ENCODE measurements at regions not wholly inside any gene's neighbourhood (a gene's known extent, or its start where the extent isn't known, plus 50 kb on each side); places are given as distances from the start of the nearest gene placed in this dataset.
"Not testable (repeated sequence)": the region's sequence is repeated elsewhere in the genome, so short reads cannot be mapped to it uniquely, and the experiment has no call there.

DNA sequence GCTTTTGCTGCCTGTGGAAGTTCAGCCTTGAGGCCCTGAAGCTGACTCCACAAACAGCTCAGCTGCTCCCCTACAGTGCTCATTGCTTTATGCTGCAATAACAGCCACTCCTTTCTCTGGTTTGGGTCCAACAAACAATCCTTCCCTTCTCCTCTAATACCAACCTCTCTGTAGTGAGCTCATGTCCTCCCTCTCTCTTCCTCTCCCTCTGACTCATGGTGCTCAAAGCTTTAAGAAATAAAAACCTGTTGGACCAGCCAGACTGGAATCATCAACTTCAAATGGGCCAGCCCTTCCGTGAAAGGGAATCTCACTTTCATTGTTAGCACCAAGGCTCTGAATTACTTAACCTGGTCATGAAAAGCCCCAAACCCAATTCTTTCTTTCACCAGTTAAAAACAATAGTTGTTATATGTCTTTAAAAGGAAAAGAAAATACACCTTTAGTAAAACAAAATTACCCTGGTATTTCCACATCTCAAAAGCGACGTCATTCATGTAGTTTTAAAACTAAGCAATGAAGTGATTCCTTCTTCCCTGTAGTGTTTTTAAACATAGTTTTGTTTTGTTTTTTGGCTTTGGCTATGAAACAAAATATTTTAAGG is 126.4 kb downstream of the DUSP6 start:
- DNase-seq = peak; percentile 49

- DNase-seq = peak; percentile 86
Measured at GRCh38 chr12:89225401-89225800, 126.9 kb downstream of the DUSP6 start.

DNA sequence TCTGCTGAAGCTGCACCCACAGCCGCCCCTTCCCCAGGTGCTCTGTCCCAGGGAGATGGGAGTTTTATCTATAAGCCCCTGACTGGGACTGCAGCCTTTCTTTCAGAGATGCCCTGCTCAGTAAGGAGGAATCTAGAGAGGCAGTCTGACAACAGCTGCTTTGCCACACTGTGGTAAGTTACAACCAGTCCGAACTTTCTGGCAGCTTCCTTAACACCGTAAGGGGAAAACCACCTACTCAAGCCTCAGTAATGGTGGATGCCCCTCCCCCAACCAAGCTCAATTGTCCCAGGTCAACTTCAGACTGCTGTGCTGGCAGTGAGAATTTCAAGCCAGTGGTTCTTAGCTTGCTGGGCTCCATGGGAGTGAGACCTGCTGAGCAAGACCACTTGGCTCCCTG is 129.7 kb downstream of the DUSP6 start:
- DNase-seq = not testable (repeated sequence)

DNA sequence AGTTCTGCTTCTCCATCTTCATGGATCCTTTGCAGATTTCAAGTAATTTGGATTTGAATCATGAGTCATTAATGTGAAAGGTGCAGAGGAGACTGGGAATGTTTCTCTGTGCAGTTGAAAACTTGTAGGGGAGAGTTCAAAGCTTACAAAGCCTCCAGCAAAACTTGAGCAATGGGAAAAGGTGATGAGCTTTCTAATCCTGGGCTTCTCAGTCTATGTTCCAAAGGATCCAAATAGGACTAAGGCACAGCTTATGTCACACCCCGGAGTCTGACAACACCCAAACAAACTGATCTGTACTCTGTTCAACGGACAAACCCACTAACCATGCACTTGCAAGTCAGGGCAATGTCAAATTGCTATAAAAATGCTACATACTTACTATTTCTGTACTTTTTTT is 134.8 kb downstream of the DUSP6 start:
- DNase-seq = no peak

DNA sequence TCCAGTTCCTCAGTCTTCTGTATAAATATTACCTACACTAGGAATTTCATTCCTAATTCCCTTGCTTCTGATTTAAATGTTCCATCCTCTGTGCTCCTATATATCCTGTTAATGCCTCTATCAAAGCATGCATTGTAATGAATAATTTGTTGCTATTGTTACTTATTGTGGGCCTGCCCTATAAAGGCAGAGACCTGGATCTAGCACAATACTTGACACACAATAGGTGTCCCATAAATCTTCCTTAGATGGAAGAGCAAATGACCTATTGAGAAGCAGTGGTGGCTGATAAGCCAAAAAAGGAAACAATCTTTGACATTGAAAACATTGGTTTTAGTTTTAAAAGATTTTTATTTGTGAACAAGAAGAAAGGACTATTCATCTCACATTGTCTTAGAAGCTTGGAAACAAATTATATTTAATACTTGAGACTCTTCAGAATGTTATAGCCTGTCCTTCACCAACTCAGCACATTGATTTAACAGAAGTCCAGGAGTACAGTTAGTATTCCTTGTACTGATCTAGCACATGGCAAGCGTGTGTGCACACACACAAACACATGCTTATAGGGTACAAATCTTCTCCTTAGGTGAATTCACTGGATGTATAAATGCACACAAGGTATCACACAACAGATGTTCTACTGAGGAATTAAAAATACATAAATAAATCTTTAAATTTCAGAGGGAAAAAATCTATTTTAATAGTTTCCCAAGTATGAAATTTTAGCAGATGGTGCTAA is 135.9 kb downstream of the DUSP6 start:
- DNase-seq = no peak

DNA sequence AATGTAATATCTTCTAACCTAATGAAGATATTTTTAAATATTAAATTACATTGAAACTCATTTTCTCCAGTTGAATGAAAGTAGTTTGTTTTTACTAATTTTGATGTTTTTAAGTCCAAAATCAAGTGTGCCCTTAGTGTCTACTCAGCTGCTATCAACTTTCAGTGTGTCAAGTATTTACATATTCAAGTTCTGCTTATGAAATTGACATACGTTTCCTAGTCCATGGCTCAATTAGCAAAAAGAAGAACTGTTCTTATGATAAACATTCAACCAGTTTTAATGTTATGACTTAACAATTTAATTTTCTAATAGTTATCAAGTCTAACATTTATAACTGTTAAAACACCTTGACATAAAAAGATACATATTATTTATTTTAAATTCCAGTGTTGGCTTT is 137.1 kb downstream of the DUSP6 start:
- DNase-seq = no peak

DNA sequence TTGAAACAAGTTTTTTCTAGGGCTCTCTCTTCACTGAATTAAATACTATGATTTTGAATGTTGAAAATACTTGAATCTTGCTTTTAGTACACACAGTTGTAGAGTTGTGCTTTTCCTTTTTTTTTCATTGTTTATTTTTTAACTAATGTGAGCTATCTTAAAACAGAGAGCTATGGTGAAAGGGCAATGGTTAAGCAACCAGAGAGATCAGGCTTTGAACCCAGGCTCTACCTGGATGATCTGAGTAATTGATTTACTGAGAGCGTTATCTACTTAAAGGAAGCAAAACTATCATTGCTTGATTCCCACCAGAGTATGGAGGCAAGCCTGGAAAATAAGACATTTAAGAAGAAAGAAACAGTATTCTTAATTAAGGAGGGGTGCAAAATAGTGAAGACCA is 138.6 kb downstream of the DUSP6 start:
- no peak for DNase-seq

- no peak for DNase-seq
Measured at GRCh38 chr12:89213139-89213538, 139.2 kb downstream of the DUSP6 start.

- DNase-seq = no peak
Measured at GRCh38 chr12:89212339-89212771, 139.9 kb downstream of the DUSP6 start.

- DNase-seq = no peak
Measured at GRCh38 chr12:89211456-89211855, 140.8 kb downstream of the DUSP6 start.

- DNase-seq = no peak
Measured at GRCh38 chr12:89210277-89210676, 142.0 kb downstream of the DUSP6 start.

- DNase-seq = no peak
Measured at GRCh38 chr12:89208661-89209096, 143.6 kb downstream of the DUSP6 start.

DNA sequence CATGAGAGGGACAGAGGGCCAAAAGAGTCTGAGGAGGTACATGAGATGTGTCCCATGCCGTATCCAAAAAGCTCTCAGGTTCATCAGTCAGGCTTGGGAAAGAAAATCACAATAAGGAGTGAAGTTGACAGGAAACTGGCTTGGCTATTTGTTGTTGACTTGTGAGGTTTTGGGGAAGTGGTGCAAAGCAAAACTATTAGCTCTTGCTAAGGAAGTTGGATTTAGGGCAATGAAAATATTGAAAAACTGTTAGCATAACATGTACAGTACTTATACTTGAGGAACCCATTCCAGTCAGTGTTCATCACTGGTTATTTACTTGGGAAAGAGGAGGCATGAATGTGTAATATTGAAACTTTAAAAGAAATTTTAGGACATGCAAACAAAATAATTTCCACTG is 145.9 kb downstream of the DUSP6 start:
- DNase-seq = no peak

- no peak for DNase-seq
Measured at GRCh38 chr12:89205517-89205916, 146.8 kb downstream of the DUSP6 start.

DNA sequence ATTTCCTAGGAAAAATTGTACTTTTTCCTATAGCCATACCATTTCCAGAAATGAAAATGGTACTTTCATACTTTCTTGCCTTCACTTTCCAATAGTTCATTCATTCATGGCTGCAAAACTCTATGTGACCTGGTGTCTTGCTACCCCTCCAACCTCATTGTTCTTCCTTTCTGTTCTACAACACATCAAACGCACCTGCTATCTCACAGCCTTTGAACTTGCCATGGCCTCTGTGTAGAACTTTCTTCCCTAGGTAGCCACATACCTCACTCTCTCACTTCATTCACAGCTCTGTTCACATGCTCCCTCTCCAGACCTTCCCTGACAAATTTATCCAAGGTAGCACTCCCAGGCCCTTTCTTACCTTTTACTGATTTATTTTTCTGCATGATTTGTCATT is 149.2 kb downstream of the DUSP6 start:
- DNase-seq = no peak

- no peak for DNase-seq
Measured at GRCh38 chr12:89200217-89200616, 152.1 kb downstream of the DUSP6 start.

DNA sequence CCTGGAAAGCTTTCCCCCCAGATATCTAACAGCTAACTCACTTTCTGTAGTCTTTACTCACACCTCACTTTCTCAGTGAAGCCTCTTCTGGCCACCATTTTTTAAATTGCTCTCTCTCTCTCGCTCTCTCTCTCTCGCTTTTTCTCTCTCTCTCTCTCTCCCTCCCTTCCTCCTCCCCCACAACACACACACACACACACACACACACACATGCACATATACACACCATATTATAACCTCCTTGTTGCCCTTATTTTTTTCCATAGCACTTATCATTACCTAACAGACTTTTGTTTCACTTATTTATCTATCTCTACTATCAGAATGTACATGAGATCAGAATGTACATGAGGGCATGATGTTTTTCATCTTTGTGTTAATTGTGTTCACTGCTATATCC is 156.8 kb downstream of the DUSP6 start:
- no peak for DNase-seq

DNA sequence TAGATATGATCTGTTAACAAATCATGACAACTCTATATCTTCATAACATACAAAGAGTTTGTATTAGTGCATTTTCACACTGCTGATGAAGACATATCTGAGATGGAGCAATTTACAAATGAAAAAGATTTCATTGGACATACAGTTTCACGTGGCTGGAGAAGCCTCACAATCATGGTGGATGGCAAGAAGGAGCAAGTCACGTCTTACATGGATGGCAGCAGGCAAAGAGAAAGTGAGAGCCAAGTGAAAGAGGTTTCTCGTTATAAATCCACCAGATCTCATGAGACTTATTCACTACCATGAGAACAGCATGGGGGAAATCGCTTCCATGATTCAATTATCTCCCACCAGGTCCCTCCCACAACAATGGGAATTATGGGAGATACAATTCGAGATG is 157.6 kb downstream of the DUSP6 start:
- no peak for DNase-seq

- DNase-seq = no peak
Measured at GRCh38 chr12:89192429-89192828, 159.9 kb downstream of the DUSP6 start.

GRCh38 chr12:89191597-89191996 is 160.7 kb downstream of the DUSP6 start:
- DNase-seq = not testable (repeated sequence)

DNA sequence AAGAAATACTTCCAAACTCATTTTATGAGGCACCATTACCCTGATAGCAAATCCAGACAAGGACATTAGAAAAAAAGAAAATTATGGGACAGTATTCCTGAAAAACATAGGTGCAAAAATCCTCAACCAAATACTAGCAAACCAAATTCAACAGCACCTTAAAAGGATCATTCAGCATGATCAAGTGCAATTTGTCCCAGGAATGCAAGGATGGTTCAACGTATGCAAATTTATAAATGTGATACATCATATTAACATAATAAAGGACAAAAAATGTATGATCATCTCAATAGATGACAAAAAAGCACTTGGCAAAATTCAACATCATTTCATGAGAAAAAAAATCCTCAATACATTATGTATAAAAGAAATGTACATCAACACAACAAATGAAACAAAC is 162.9 kb downstream of the DUSP6 start:
- no peak for DNase-seq

GRCh38 chr12:89187507-89187906 is 164.8 kb downstream of the DUSP6 start:
- no peak for DNase-seq

GRCh38 chr12:89185889-89186288 is 166.4 kb downstream of the DUSP6 start:
- no peak for DNase-seq

DNA sequence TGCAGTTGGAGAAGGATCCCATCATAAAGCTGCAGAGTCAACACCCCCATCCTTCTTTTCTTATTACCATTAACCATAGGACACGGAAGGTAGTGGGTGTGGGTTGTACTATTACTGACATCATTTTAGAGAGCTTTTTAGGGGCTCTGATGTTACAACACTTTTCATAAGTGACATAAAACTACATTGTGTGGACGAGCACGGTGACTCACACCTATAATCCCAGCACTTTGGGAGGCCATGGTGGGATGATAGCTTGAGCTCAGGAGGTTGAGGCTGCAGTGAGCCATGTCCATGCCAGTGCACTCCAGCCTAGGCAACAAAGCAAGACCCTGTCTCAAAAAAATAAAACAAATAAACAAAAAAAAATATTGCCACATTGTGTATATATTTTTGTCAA is 167.1 kb downstream of the DUSP6 start:
- no peak for DNase-seq

- no peak for DNase-seq
Measured at GRCh38 chr12:89183985-89184435, 168.3 kb downstream of the DUSP6 start.

Measured in stimulated activated CD4-positive, alpha-beta T cell treated with anti-CD3 and anti-CD28 coated beads, Interleukin-4, amount 100 ng/mL, for 24 hours (primary cell).